Lower leg skin (tissue), 3 donors: ENCODE measurements at regions not wholly inside any gene's neighbourhood (a gene's known extent, or its start where the extent isn't known, plus 50 kb on each side); places are given as distances from the start of the nearest gene placed in this dataset.

Experiments used
- CTCF ChIP-seq, 3 donors: fragments of 450-650 bp; IDR thresholded peaks; one replicate each; pipeline ENCODE4 v1.5.1; 2016; ENCODE audit warnings: antibody characterized with exemption in 3 of 3, mild to moderate bottlenecking in 3 of 3, moderate library complexity in 2 of 3
- POLR2A ChIP-seq, 2 donors: fragments of 450-650 bp; IDR thresholded peaks; one replicate each; pipeline ENCODE4 v1.6.1; 2016 to 2017; ENCODE audit warnings: antibody characterized with exemption in 2 of 2, mild to moderate bottlenecking in 1 of 2, moderate library complexity in 1 of 2

- TF ChIP-seq CTCF (IDR thresholded peaks at IDR 0.05) = no peak
- TF ChIP-seq POLR2A (IDR thresholded peaks at IDR 0.05) = no peak
Measured at GRCh38 chr2:18830962-18831361, 241.6 kb upstream of the NT5C1B start.
